HepG2 (cell line): ENCODE measurements at regions not wholly inside any gene's neighbourhood (a gene's known extent, or its start where the extent isn't known, plus 50 kb on each side); places are given as distances from the start of the nearest gene placed in this dataset.

Experiments used
- ATAC-seq: fragments of 200-7000 bp; cut with Tn5 transposase; 3 replicates; pipeline ENCODE4 v1.9.1; 2020; ENCODE audit warnings: mild to moderate bottlenecking, moderate library complexity
- BruUV-seq: library from RNA; stranded (reverse); fragments of 400-500 nt; replicated peaks from 2 replicates; lab custom pipeline; 2021; lab: Mats Ljungman, UMichigan
- CTCF ChIA-PET: fragments of 300-600 bp; formaldehyde crosslinking; extraction: SDS; loops from one replicate; lab custom pipeline; 2021; ENCODE audit warnings: low total read pairs, inconsistent platforms, low intra/inter-chr PET ratio; lab: Yijun Ruan, JAX
- POLR2A ChIA-PET: fragments of 350-600 bp; sonication (Branson Sonifier 250); formaldehyde crosslinking; loops from one replicate; lab custom pipeline; 2020; ENCODE audit warnings: antibody characterized with exemption, inconsistent platforms; lab: Yijun Ruan, JAX
- DNase-seq: peaks from one replicate; pipeline ENCODE4 v3.0.0-alpha.2; 2015; ENCODE audit warnings: low spot score
- FAIRE-seq: peaks from 3 replicates; lab custom pipeline; 2011; peaks lifted over from hg19 to GRCh38; lab: Jason Lieb, UNC
- H2AFZ ChIP-seq: one replicate; pipeline ENCODE4 v1.6.1; 2011; ENCODE audit warnings: low read length, inconsistent platforms
- H3K27ac ChIP-seq: fragments of 300-600 bp; 3 replicates; pipeline ENCODE4 v1.8.0; 2011; ENCODE audit warnings: mixed run types, mild to moderate bottlenecking, mixed read lengths, low read length, inconsistent platforms; ENCODE audit not compliant: insufficient read depth; ENCODE audit errors: extremely low read length
- H3K27me3 ChIP-seq, 2 experiments: fragments of 200-600 bp in 1 of 2; 2 replicates in 1 of 2; 3 replicates in 1 of 2; pipeline versions ENCODE4 v1.6.0 to v1.8.0; 2011; ENCODE audit warnings: low read length in 2 of 2, mild to moderate bottlenecking in 2 of 2, moderate library complexity in 2 of 2, inconsistent platforms in 1 of 2; ENCODE audit not compliant: insufficient read depth in 2 of 2, control insufficient read depth in 1 of 2
- H3K36me3 ChIP-seq, 2 experiments: fragments of 200-600 bp in 1 of 2; replicated peaks in 1 of 2; 2 replicates in 1 of 2; 3 replicates in 1 of 2; pipeline versions ENCODE4 v1.5.1 to v1.8.0; 2011; ENCODE audit warnings: low read length in 2 of 2, inconsistent platforms in 1 of 2; ENCODE audit not compliant: insufficient read depth in 2 of 2, control insufficient read depth in 1 of 2
- H3K4me1 ChIP-seq: 2 replicates; pipeline ENCODE4 v1.5.1; 2012; ENCODE audit warnings: low read length, inconsistent platforms; ENCODE audit not compliant: insufficient read depth
- H3K4me2 ChIP-seq: 2 replicates; pipeline ENCODE4 v1.6.0; 2011; ENCODE audit warnings: low read depth, low read length, inconsistent platforms
- H3K4me3 ChIP-seq, 3 experiments: fragments of 200-600 bp in 1 of 3; sonication (generic), shearing (Covaris generic) in 1 of 3; replicated peaks in 1 of 3; 2 replicates each; pipeline ENCODE4 v1.5.1; 2011 to 2016; ENCODE audit warnings: low read length in 3 of 3, inconsistent platforms in 2 of 3, low read depth in 2 of 3, mild to moderate bottlenecking in 2 of 3, control low read depth in 1 of 3, mixed read lengths in 1 of 3; ENCODE audit not compliant: insufficient read depth in 1 of 3
- H3K79me2 ChIP-seq: one replicate; pipeline ENCODE4 v1.6.1; 2011; ENCODE audit warnings: low read length, inconsistent platforms; ENCODE audit not compliant: insufficient read depth
- H3K9ac ChIP-seq: 2 replicates; pipeline ENCODE4 v1.6.0; 2011; ENCODE audit warnings: mild to moderate bottlenecking, low read depth, low read length, inconsistent platforms; ENCODE audit not compliant: insufficient read depth
- H3K9me3 ChIP-seq: 2 replicates; pipeline ENCODE4 v1.5.1; 2012; ENCODE audit warnings: mild to moderate bottlenecking, low read length
- H4K20me1 ChIP-seq: 2 replicates; pipeline ENCODE4 v1.6.0; 2011; ENCODE audit warnings: inconsistent platforms, mild to moderate bottlenecking, low read length, moderate library complexity; ENCODE audit not compliant: insufficient read depth
- ATF4 ChIP-seq, 2 experiments: fragments of 450-650 bp in 1 of 2; sonication (generic) in 1 of 2; formaldehyde crosslinking; IDR thresholded peaks; 2 replicates each; pipeline versions ENCODE4 v1.5.0 to v1.8.0; 2020 to 2022; ENCODE audit warnings: mild to moderate bottlenecking in 1 of 2, missing genetic modification reagents in 1 of 2
- ATF6 ChIP-seq: sonication (generic); formaldehyde crosslinking; conservative IDR thresholded peaks from 2 replicates; pipeline ENCODE4 v1.4.0; 2020; ENCODE audit warnings: missing genetic modification reagents
- BORCS8-MEF2B ChIP-seq: sonication (generic); formaldehyde crosslinking; IDR thresholded peaks from 2 replicates; pipeline ENCODE4 v1.8.0; 2022; ENCODE audit warnings: mild to moderate bottlenecking, missing genetic modification reagents
- FUBP1 ChIP-seq: sonication (generic); formaldehyde crosslinking; IDR thresholded peaks from 2 replicates; pipeline ENCODE4 v1.5.1; 2020; ENCODE audit warnings: missing genetic modification reagents, mild to moderate bottlenecking, borderline replicate concordance
- PHB2 ChIP-seq: fragments of 450-650 bp; IDR thresholded peaks from 2 replicates; pipeline ENCODE4 v1.6.1; 2018; ENCODE audit not compliant: partially characterized antibody
- PHF21A ChIP-seq: sonication (generic); formaldehyde crosslinking; IDR thresholded peaks from 2 replicates; pipeline ENCODE4 v1.5.0; 2020; ENCODE audit warnings: mild to moderate bottlenecking, missing genetic modification reagents
- SMAD1 ChIP-seq: sonication (generic); formaldehyde crosslinking; IDR thresholded peaks from 2 replicates; pipeline ENCODE4 v1.4.0; 2020; ENCODE audit warnings: missing genetic modification reagents, low read depth, mild to moderate bottlenecking, borderline replicate concordance
- SMARCC2 ChIP-seq: fragments of 450-650 bp; IDR thresholded peaks from 2 replicates; pipeline ENCODE4 v1.6.1; 2017; ENCODE audit warnings: antibody characterized with exemption, mild to moderate bottlenecking
- TCF7 ChIP-seq: sonication (generic); IDR thresholded peaks from 2 replicates; pipeline ENCODE4 v1.6.1; 2016; ENCODE audit warnings: antibody characterized with exemption, low read depth
- ZFP90 ChIP-seq: sonication (generic); formaldehyde crosslinking; IDR thresholded peaks from 2 replicates; pipeline ENCODE4 v1.8.0; 2022; ENCODE audit warnings: missing genetic modification reagents, mild to moderate bottlenecking, inconsistent platforms, borderline replicate concordance
- ZKSCAN5 ChIP-seq: sonication (generic); formaldehyde crosslinking; IDR thresholded peaks from 2 replicates; pipeline ENCODE4 v1.5.1; 2020; ENCODE audit warnings: mild to moderate bottlenecking, missing genetic modification reagents
- ZNF256 ChIP-seq: sonication (generic); formaldehyde crosslinking; conservative IDR thresholded peaks from 2 replicates; pipeline ENCODE4 v1.4.0; 2020; ENCODE audit warnings: missing genetic modification reagents
- ZNF33B ChIP-seq: sonication (generic); formaldehyde crosslinking; IDR thresholded peaks from 2 replicates; pipeline ENCODE4 v1.5.1; 2020; ENCODE audit warnings: mild to moderate bottlenecking, missing genetic modification reagents
- ZNF431 ChIP-seq: sonication (generic); formaldehyde crosslinking; IDR thresholded peaks from 2 replicates; pipeline ENCODE4 v1.9.0; 2022; ENCODE audit warnings: missing genetic modification reagents, low read depth, mild to moderate bottlenecking, borderline replicate concordance
- ZNF557 ChIP-seq: sonication (generic); formaldehyde crosslinking; IDR thresholded peaks from 2 replicates; pipeline ENCODE4 v1.4.0; 2020; ENCODE audit warnings: missing genetic modification reagents
- ZNF672 ChIP-seq: sonication (generic); formaldehyde crosslinking; IDR thresholded peaks from 2 replicates; pipeline ENCODE4 v1.8.1; 2022; ENCODE audit warnings: missing genetic modification reagents
- WGBS: methylation state at CpG from one replicate; pipeline ENCODE4 v1.1.6; 2017; ENCODE audit warnings: low lambda C conversion rate; 5-methylcytosine and 5-hydroxymethylcytosine counted together
- in situ Hi-C: cut with HindIII; loops from 2 replicates; pipeline ENCODE4 v1.10.0; 2017; ENCODE audit warnings: low pct_unique_long_range_greater_than_20kb; ENCODE audit not compliant: extremely low pct_ligation_motif_present
- intact Hi-C: fragments of 100-400 bp; cut with micrococcal nuclease; formaldehyde crosslinking; loops from one replicate; pipeline ENCODE4 v1.10.0; 2022; ENCODE audit not compliant: unreplicated experiment

- POLR2A ChIA-PET = no interaction called here
- no TSS peak for BruUV-seq
- no peak for FAIRE-seq
- Histone ChIP-seq H3K9me3 (no peaks in the 10 kb centered on the region), H3K4me1 (no peaks in the 10 kb centered on the region), H3K27ac (no peak overlapping the region), H3K4me3 (no peak overlapping the region), H3K36me3 (no peaks in the 10 kb centered on the region), H3K79me2 (no peaks in the 10 kb centered on the region), H3K9ac (no peak overlapping the region), H2AFZ (no peak overlapping the region), H3K27me3 (no peaks in the 10 kb centered on the region), H3K4me2 (no peak overlapping the region), H4K20me1 (no peaks in the 10 kb centered on the region)
- in situ Hi-C loops (no loop called here), intact Hi-C loops (no loop called here)
- 59% methylated on average over 2 of the region's 2 CpGs for WGBS
- TF ChIP-seq ZNF557 (no peak), TCF7 (no peak), SMAD1 (no peak), FUBP1 (CRISPR knock-in tag) (no peak), BORCS8-MEF2B (no peak), ZKSCAN5 (CRISPR knock-in tag) (no peak), ATF6 (CRISPR knock-in tag) (no peak), ZNF672 (CRISPR knock-in tag) (no peak), PHF21A (CRISPR knock-in tag) (no peak), ZNF256 (no peak), PHB2 (no peak), ZNF33B (CRISPR knock-in tag) (no peak), ZNF431 (CRISPR knock-in tag) (no peak), ZFP90 (CRISPR knock-in tag) (no peak), ATF4 (CRISPR knock-in tag; IDR thresholded peaks at IDR 0.05) (no peak), SMARCC2 (no peak)
- no peak for ATAC-seq
- CTCF ChIA-PET = no interaction called here
- DNase-seq = no peak
Measured at GRCh38 chr2:149670086-149670485, 82.5 kb upstream of the MMADHC start.
